Nephron (organoid): ENCODE measurements at regions not wholly inside any gene's neighbourhood (a gene's known extent, or its start where the extent isn't known, plus 50 kb on each side); places are given as distances from the start of the nearest gene placed in this dataset.
A peak's percentile ranks its signal among the peaks of the same experiment; 100 is the strongest.

ENCODE experiments used
- H3K27ac Mint-ChIP-seq, 3 experiments: 2 replicates each; pipeline ENCODE4 v1.8.0; 2020; ENCODE audit warnings: mixed read lengths in 3 of 3, mild to moderate bottlenecking in 2 of 3, moderate library complexity in 1 of 3
- H3K27me3 Mint-ChIP-seq: 2 replicates; pipeline ENCODE4 v1.8.0; 2021; ENCODE audit warnings: low read depth, mild to moderate bottlenecking, moderate library complexity, mixed read lengths
- H3K36me3 Mint-ChIP-seq: 2 replicates; pipeline ENCODE4 v1.8.0; 2020; ENCODE audit warnings: low read depth, mixed read lengths
- H3K4me1 Mint-ChIP-seq: 2 replicates; pipeline ENCODE4 v1.8.0; 2020; ENCODE audit warnings: mixed read lengths
- H3K4me3 Mint-ChIP-seq, 3 experiments: 2 replicates each; pipeline ENCODE4 v1.8.0; 2020; ENCODE audit warnings: mild to moderate bottlenecking in 3 of 3, mixed read lengths in 3 of 3, moderate library complexity in 2 of 3
- H3K9me3 Mint-ChIP-seq: 2 replicates; pipeline ENCODE4 v1.8.0; 2020; ENCODE audit warnings: mixed read lengths
- CTCF ChIP-seq, 3 experiments: fragments of 200-600 bp; sonication (generic); IDR thresholded peaks; one replicate each; pipeline ENCODE4 v1.5.0; 2021; ENCODE audit warnings: antibody characterized with exemption in 3 of 3; ENCODE audit not compliant: unreplicated experiment in 3 of 3

GRCh38 chr1:99180915-99181314, 83.4 kb upstream of the PLPPR4 start:
- H3K4me1 Mint-ChIP-seq, result peaks cover 5% of the 10 kb centered on the region

DNA sequence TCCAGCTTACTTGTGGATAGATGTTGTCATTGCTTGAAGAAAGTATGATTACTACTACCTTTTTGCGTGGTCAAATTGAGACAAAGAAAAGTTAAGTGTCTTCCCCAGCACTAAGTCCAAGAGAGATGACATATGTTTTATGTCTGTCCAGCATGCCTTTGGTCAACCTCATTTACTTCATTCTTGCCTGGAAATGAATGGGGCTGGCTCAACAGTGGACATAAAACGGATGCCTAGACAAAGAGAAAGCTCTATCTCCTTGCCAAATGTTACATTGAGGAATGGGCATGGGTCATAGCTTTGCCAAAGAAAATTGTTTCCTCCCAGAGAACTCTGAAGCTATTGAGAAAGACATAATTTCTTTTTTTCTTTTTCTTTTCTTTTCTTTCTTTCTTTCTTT, 82.4 kb upstream of the PLPPR4 start:
- no peak for TF ChIP-seq CTCF (IDR thresholded peaks at IDR 0.05; ENCODE audit: unreplicated experiment in 3 of 3)
- H3K27me3 Mint-ChIP-seq, result peaks cover 3% of the 10 kb centered on the region
- no peaks in the 10 kb centered on the region for H3K36me3 Mint-ChIP-seq
- no peaks in the 10 kb centered on the region for H3K9me3 Mint-ChIP-seq
- no peak overlapping the region for H3K27ac Mint-ChIP-seq
- H3K4me1 Mint-ChIP-seq, result peaks cover under 1% of the 10 kb centered on the region
- H3K4me3 Mint-ChIP-seq, result no peak overlapping the region

More at GRCh38 chr1:99180915-99181314, 83.4 kb upstream of the PLPPR4 start:
- Mint-ChIP-seq H3K4me3 (no peak overlapping the region), H3K9me3 (no peaks in the 10 kb centered on the region), H3K36me3 (no peaks in the 10 kb centered on the region), H3K27ac (peak overlapping the region in 2 of 3 experiments; percentile 40 to 56), H3K27me3 (peaks cover 3% of the 10 kb centered on the region)
- TF ChIP-seq CTCF (IDR thresholded peaks at IDR 0.05; ENCODE audit: unreplicated experiment in 3 of 3), result no peak

DNA sequence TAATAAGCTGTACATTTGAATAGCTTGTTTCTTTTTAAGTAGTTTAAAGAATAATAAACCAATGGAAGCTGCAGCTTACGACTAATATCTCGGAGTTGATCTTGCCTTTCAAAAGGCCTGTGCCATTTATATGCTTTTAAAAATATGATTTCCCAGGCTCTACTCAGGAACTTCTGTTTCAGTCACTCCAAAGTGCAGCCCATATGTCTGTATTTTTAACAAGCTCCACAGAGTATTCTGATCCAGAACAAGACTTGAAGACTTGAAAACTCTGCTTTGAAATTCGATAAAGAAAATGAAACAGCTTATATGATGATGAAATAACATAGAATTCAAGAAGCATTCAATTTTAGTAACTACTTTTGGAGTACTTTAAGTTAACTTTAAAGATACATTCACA, 79.1 kb upstream of the PLPPR4 start:
- no peak overlapping the region for H3K27ac Mint-ChIP-seq
- no peaks in the 10 kb centered on the region for H3K36me3 Mint-ChIP-seq
- H3K4me1 Mint-ChIP-seq, result no peaks in the 10 kb centered on the region
- H3K27me3 Mint-ChIP-seq, result peaks cover 5% of the 10 kb centered on the region
- no peak for TF ChIP-seq CTCF (IDR thresholded peaks at IDR 0.05; ENCODE audit: unreplicated experiment in 3 of 3)
- H3K4me3 Mint-ChIP-seq, result no peak overlapping the region
- H3K9me3 Mint-ChIP-seq, result no peaks in the 10 kb centered on the region

GRCh38 chr1:99193431-99193830, 70.9 kb upstream of the PLPPR4 start:
- H3K27me3 Mint-ChIP-seq, result peaks cover 5% of the 10 kb centered on the region
- H3K9me3 Mint-ChIP-seq, result no peaks in the 10 kb centered on the region
- H3K27ac Mint-ChIP-seq, result no peak overlapping the region
- TF ChIP-seq CTCF (IDR thresholded peaks at IDR 0.05; ENCODE audit: unreplicated experiment in 3 of 3), result no peak
- H3K36me3 Mint-ChIP-seq, result no peaks in the 10 kb centered on the region
- no peak overlapping the region for H3K4me3 Mint-ChIP-seq
- no peaks in the 10 kb centered on the region for H3K4me1 Mint-ChIP-seq

DNA sequence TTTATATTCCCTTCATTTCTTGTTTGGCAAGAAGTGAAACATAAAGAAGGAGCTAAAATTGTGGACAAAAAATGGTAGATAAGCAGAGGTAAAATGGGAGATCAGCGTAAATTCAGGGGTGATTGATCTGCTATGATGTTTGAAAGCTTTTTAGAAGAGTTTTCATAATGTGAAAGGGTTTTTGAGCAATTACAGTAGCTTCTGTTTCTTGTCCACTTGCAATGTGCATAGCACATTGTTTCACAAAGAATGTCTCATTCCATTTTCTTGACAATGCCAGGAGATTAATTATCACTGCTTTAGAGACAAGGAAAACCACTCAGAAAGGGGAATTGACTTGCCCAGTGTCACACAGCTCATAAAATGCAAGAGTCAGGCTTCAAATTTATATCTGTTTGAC, 65.9 kb upstream of the PLPPR4 start:
- H3K4me3 Mint-ChIP-seq, result no peak overlapping the region
- no peak for TF ChIP-seq CTCF (IDR thresholded peaks at IDR 0.05; ENCODE audit: unreplicated experiment in 3 of 3)
- no peaks in the 10 kb centered on the region for H3K4me1 Mint-ChIP-seq
- H3K27me3 Mint-ChIP-seq, result no peaks in the 10 kb centered on the region
- H3K9me3 Mint-ChIP-seq, result no peaks in the 10 kb centered on the region
- no peak overlapping the region for H3K27ac Mint-ChIP-seq
- H3K36me3 Mint-ChIP-seq, result no peaks in the 10 kb centered on the region

- no peak for TF ChIP-seq CTCF (IDR thresholded peaks at IDR 0.05; ENCODE audit: unreplicated experiment in 3 of 3)
- H3K36me3 Mint-ChIP-seq, result no peaks in the 10 kb centered on the region
- H3K27me3 Mint-ChIP-seq, result no peaks in the 10 kb centered on the region
- H3K27ac Mint-ChIP-seq, result no peak overlapping the region
- no peak overlapping the region for H3K4me3 Mint-ChIP-seq
- H3K4me1 Mint-ChIP-seq, result no peaks in the 10 kb centered on the region
- H3K9me3 Mint-ChIP-seq, result no peaks in the 10 kb centered on the region
These were observed 57.1 kb upstream of the PLPPR4 start for GRCh38 chr1:99207216-99207615.
